CD14-positive monocyte (primary cell): ENCODE measurements at regions not wholly inside any gene's neighbourhood (a gene's known extent, or its start where the extent isn't known, plus 50 kb on each side); places are given as distances from the start of the nearest gene placed in this dataset.

Experiments used
- DNase-seq, 3 donors: peaks; one replicate each; pipeline ENCODE4 v3.0.0-alpha.2; 2011 to 2022
- H2AFZ ChIP-seq: 2 replicates; pipeline ENCODE4 v1.6.0; 2012; ENCODE audit warnings: mild to moderate bottlenecking, low read depth, low read length, inconsistent platforms; ENCODE audit not compliant: insufficient read depth, poor library complexity, severe bottlenecking
- H3K27ac ChIP-seq, 2 donors: 1 replicate in 1 of 2; 2 replicates in 1 of 2; pipeline ENCODE4 v1.5.1; 2012 to 2013; ENCODE audit warnings: low read length in 2 of 2, control low read depth in 1 of 2, inconsistent platforms in 1 of 2, low read depth in 1 of 2, mild to moderate bottlenecking in 1 of 2
- H3K27me3 ChIP-seq, 2 donors: one replicate each; pipeline versions ENCODE4 v1.6.0 to v1.6.1; 2011 to 2013; ENCODE audit warnings: low read length in 2 of 2; ENCODE audit not compliant: control insufficient read depth in 2 of 2, insufficient read depth in 2 of 2
- H3K36me3 ChIP-seq, 2 donors: replicated peaks in 1 of 2; 1 replicate in 1 of 2; 2 replicates in 1 of 2; pipeline versions ENCODE4 v1.5.1 to v1.6.1; 2012 to 2013; ENCODE audit warnings: low read length in 2 of 2, control low read depth in 1 of 2, inconsistent platforms in 1 of 2, mild to moderate bottlenecking in 1 of 2; ENCODE audit not compliant: insufficient read depth in 2 of 2, control insufficient read depth in 1 of 2
- H3K4me1 ChIP-seq, 2 donors: 1 replicate in 1 of 2; 2 replicates in 1 of 2; pipeline versions ENCODE4 v1.5.1 to v1.6.1; 2012 to 2013; ENCODE audit warnings: low read length in 2 of 2, control low read depth in 1 of 2, inconsistent platforms in 1 of 2, mild to moderate bottlenecking in 1 of 2, moderate library complexity in 1 of 2; ENCODE audit not compliant: insufficient read depth in 2 of 2, control insufficient read depth in 1 of 2
- H3K4me2 ChIP-seq: replicated peaks from 2 replicates; pipeline ENCODE3; 2012; ENCODE audit warnings: low read length, moderate library complexity, mild to moderate bottlenecking; ENCODE audit not compliant: poor library complexity, severe bottlenecking; ENCODE audit errors: extremely low read depth
- H3K4me3 ChIP-seq, 3 experiments: fragments of 200-600 bp in 1 of 3; sonication (generic) in 1 of 3; replicated peaks in 1 of 3; 1 replicate in 2 of 3; 2 replicates in 1 of 3; pipeline ENCODE4 v1.5.1; 2011 to 2013; ENCODE audit warnings: low read length in 3 of 3, mild to moderate bottlenecking in 3 of 3, control low read depth in 2 of 3, low read depth in 2 of 3, inconsistent platforms in 1 of 3, moderate library complexity in 1 of 3
- H3K79me2 ChIP-seq: 2 replicates; pipeline ENCODE4 v1.6.0; 2012; ENCODE audit warnings: mild to moderate bottlenecking, control low read depth, inconsistent platforms, low read length, moderate library complexity; ENCODE audit not compliant: insufficient read depth
- H3K9ac ChIP-seq: 2 replicates; pipeline ENCODE4 v1.6.0; 2017; ENCODE audit warnings: low read length, mild to moderate bottlenecking; ENCODE audit not compliant: insufficient read depth, poor library complexity, severe bottlenecking
- H3K9me3 ChIP-seq, 2 donors: replicated peaks in 1 of 2; 1 replicate in 1 of 2; 2 replicates in 1 of 2; pipeline versions ENCODE4 v1.5.1 to v1.6.1; 2012 to 2013; ENCODE audit warnings: low read length in 2 of 2, control low read depth in 1 of 2; ENCODE audit not compliant: control insufficient read depth in 1 of 2, insufficient read depth in 1 of 2
- H4K20me1 ChIP-seq: 2 replicates; pipeline ENCODE4 v1.6.0; 2012; ENCODE audit warnings: mild to moderate bottlenecking, low read length, control low read depth, moderate library complexity; ENCODE audit not compliant: insufficient read depth
- H3K27ac Mint-ChIP-seq, 7 donors: one replicate each; pipeline ENCODE4 v1.8.0; 2020; ENCODE audit warnings: mild to moderate bottlenecking in 7 of 7, mixed read lengths in 7 of 7, moderate library complexity in 6 of 7, inconsistent platforms in 2 of 7
- H3K27me3 Mint-ChIP-seq, 3 donors: one replicate each; pipeline ENCODE4 v1.8.0; 2021 to 2022; ENCODE audit warnings: low read depth in 3 of 3, mild to moderate bottlenecking in 3 of 3, mixed read lengths in 3 of 3, moderate library complexity in 3 of 3, inconsistent platforms in 1 of 3
- H3K36me3 Mint-ChIP-seq, 2 donors: one replicate each; pipeline ENCODE4 v1.8.0; 2020; ENCODE audit warnings: mixed read lengths in 2 of 2, inconsistent platforms in 1 of 2, mild to moderate bottlenecking in 1 of 2
- H3K4me1 Mint-ChIP-seq: one replicate; pipeline ENCODE4 v1.8.0; 2020; ENCODE audit warnings: mild to moderate bottlenecking, mixed read lengths
- H3K4me3 Mint-ChIP-seq, 2 donors: one replicate each; pipeline ENCODE4 v1.8.0; 2020; ENCODE audit warnings: mild to moderate bottlenecking in 2 of 2, mixed read lengths in 2 of 2, moderate library complexity in 1 of 2
- H3K9me3 Mint-ChIP-seq, 7 donors: one replicate each; pipeline ENCODE4 v1.8.0; 2020 to 2022; ENCODE audit warnings: mixed read lengths in 7 of 7, mild to moderate bottlenecking in 6 of 7, moderate library complexity in 6 of 7, inconsistent platforms in 2 of 7
- WGBS: methylation state at CpG from one replicate; pipeline ENCODE4 v1.1.5; 2013; ENCODE audit warnings: missing lambda C conversion rate; ENCODE audit not compliant: insufficient coverage; 5-methylcytosine and 5-hydroxymethylcytosine counted together
- intact Hi-C, 2 donors: fragments of 100-400 bp; cut with micrococcal nuclease; formaldehyde crosslinking; loops; one replicate each; pipeline versions ENCODE4 v1.15.0 to v1.15.1; 2023
- TF ChIP-seq, protein P1 (sequence below): fragments of 200-600 bp; IDR thresholded peaks from one replicate; pipeline ENCODE4 v1.8.0; 2022; ENCODE audit warnings: antibody characterized with exemption, mild to moderate bottlenecking

DNA sequence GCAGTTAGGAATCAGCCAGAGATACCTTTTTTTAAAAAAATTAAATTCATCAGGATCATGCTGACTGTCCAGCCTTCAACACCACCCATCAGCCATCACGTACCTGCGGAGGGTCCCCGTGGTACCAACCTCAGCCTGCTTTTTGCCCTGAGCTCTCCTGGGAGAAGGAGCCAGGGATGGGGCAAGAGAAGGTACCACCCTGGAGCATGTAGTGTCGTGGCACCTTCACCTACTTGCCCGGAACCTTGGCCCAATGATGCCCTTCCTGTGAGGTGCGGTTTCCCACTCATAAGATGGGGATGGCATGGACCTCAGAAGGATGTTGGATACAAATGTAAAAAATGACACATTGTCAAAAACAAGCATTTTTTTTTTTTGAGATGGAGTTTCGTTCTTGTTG, 88.4 kb upstream of the C1orf174 start:
- TF ChIP-seq, protein P1, sequence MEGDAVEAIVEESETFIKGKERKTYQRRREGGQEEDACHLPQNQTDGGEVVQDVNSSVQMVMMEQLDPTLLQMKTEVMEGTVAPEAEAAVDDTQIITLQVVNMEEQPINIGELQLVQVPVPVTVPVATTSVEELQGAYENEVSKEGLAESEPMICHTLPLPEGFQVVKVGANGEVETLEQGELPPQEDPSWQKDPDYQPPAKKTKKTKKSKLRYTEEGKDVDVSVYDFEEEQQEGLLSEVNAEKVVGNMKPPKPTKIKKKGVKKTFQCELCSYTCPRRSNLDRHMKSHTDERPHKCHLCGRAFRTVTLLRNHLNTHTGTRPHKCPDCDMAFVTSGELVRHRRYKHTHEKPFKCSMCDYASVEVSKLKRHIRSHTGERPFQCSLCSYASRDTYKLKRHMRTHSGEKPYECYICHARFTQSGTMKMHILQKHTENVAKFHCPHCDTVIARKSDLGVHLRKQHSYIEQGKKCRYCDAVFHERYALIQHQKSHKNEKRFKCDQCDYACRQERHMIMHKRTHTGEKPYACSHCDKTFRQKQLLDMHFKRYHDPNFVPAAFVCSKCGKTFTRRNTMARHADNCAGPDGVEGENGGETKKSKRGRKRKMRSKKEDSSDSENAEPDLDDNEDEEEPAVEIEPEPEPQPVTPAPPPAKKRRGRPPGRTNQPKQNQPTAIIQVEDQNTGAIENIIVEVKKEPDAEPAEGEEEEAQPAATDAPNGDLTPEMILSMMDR = no peak
- H3K27ac Mint-ChIP-seq = no peak overlapping the region
- H3K36me3 Mint-ChIP-seq = no peaks in the 10 kb centered on the region
- H3K4me3 Mint-ChIP-seq = no peak overlapping the region
- Histone ChIP-seq H3K4me1 (no peaks in the 10 kb centered on the region), H3K4me3 (no peak overlapping the region), H4K20me1 (no peaks in the 10 kb centered on the region), H3K9me3 (peaks cover 8 to 9% of the 10 kb centered on the region in 2 donors), H3K79me2 (no peaks in the 10 kb centered on the region), H2AFZ (no peak overlapping the region), H3K36me3 (no peaks in the 10 kb centered on the region), H3K4me2 (no peak overlapping the region), H3K27ac (no peak overlapping the region), H3K9ac (no peak overlapping the region), H3K27me3 (no peaks in the 10 kb centered on the region)
- intact Hi-C loops = no loop called here
- H3K27me3 Mint-ChIP-seq = peaks cover 3 to 6% (median 5%) of the 10 kb centered on the region in 3 donors
- WGBS = 88% methylated on average over 3 of the region's 7 CpGs
- peaks cover 4% of the 10 kb centered on the region for H3K4me1 Mint-ChIP-seq
- DNase-seq = no peak
- peaks cover 5 to 11% (median 10%) of the 10 kb centered on the region in 7 donors for H3K9me3 Mint-ChIP-seq

DNA sequence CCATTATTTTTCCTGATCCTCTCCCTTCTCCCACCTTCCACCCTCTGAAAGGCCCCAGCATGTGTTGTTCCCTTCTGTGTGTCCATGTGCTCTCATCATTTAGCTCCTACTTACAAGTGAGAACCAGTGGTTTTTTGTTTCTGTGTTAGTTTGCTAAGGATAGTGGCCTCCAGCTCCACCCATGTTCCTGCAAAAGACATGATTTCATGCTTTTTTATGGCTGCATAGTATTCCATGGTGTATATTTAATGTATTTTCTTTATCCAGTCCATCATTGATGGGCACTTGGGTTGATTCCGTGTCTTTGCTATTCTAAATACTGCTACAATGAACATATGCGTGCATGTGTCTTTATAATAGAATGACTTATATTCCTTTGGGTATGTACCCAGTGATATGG, 89.4 kb upstream of the C1orf174 start:
- no peak for DNase-seq
- no peaks in the 10 kb centered on the region for H4K20me1 ChIP-seq
- peaks cover 8 to 9% of the 10 kb centered on the region in 2 donors for H3K9me3 ChIP-seq
- Mint-ChIP-seq H3K27me3 (peaks cover 3 to 9% (median 7%) of the 10 kb centered on the region in 3 donors), H3K4me1 (no peaks in the 10 kb centered on the region), H3K9me3 (peaks cover 5 to 11% (median 10%) of the 10 kb centered on the region in 7 donors), H3K27ac (no peak overlapping the region), H3K36me3 (no peaks in the 10 kb centered on the region), H3K4me3 (no peak overlapping the region)
- TF ChIP-seq, protein P1 = no peak
- H3K4me3 ChIP-seq = no peak overlapping the region
- intact Hi-C loops = no loop called here
- H3K9ac ChIP-seq = no peak overlapping the region
- H3K27me3 ChIP-seq = no peaks in the 10 kb centered on the region
- H2AFZ ChIP-seq = no peak overlapping the region
- no peaks in the 10 kb centered on the region for H3K4me1 ChIP-seq
- no CpG with 5 or more reads among the region's 2 CpGs for WGBS
- H3K36me3 ChIP-seq = no peaks in the 10 kb centered on the region
- H3K4me2 ChIP-seq = no peak overlapping the region
- H3K27ac ChIP-seq = no peak overlapping the region
- no peaks in the 10 kb centered on the region for H3K79me2 ChIP-seq
